MM.1S (cell line): ENCODE measurements at regions not wholly inside any gene's neighbourhood (a gene's known extent, or its start where the extent isn't known, plus 50 kb on each side); places are given as distances from the start of the nearest gene placed in this dataset.
"Not testable (repeated sequence)": the region's sequence is repeated elsewhere in the genome, so short reads cannot be mapped to it uniquely, and the experiment has no call there.

ENCODE experiments used
- DNase-seq: peaks from one replicate; pipeline ENCODE4 v3.0.0-alpha.2; 2015
- H2AFZ ChIP-seq: fragments of 300-600 bp; sonication (generic); 2 replicates; pipeline ENCODE4 v1.6.0; 2016; ENCODE audit warnings: antibody characterized with exemption, low read length
- H3F3A ChIP-seq: fragments of 300-600 bp; sonication (generic); 2 replicates; pipeline ENCODE4 v1.6.1; 2016; ENCODE audit warnings: mild to moderate bottlenecking, antibody characterized with exemption, low read length, moderate library complexity, mixed read lengths; ENCODE audit not compliant: insufficient read depth
- H3K27ac ChIP-seq: fragments of 300-600 bp; sonication (generic); 2 replicates; pipeline ENCODE4 v1.5.1; 2016; ENCODE audit warnings: mild to moderate bottlenecking, low read length
- H3K27me3 ChIP-seq: fragments of 300-600 bp; sonication (generic); replicated peaks from 2 replicates; pipeline ENCODE4 v1.6.0; 2016; ENCODE audit warnings: low read length; ENCODE audit not compliant: insufficient read depth
- H3K36me3 ChIP-seq: fragments of 300-600 bp; sonication (generic); replicated peaks from 2 replicates; pipeline ENCODE4 v1.6.1; 2016; ENCODE audit warnings: mild to moderate bottlenecking, low read length, mixed read lengths; ENCODE audit not compliant: insufficient read depth
- H3K4me1 ChIP-seq: fragments of 300-600 bp; sonication (generic); 2 replicates; pipeline ENCODE4 v1.6.1; 2016; ENCODE audit warnings: low read length, mixed read lengths
- H3K4me2 ChIP-seq: fragments of 300-600 bp; sonication (generic); 2 replicates; pipeline ENCODE4 v1.6.0; 2016; ENCODE audit warnings: low read depth, low read length
- H3K4me3 ChIP-seq: fragments of 300-600 bp; sonication (generic); 2 replicates; pipeline ENCODE4 v1.5.1; 2016; ENCODE audit warnings: low read length, mixed read lengths
- H3K79me2 ChIP-seq: fragments of 300-600 bp; sonication (generic); 2 replicates; pipeline ENCODE4 v1.6.1; 2016; ENCODE audit warnings: mixed run types, low read length, mixed read lengths
- H3K9ac ChIP-seq: fragments of 300-600 bp; sonication (generic); 2 replicates; pipeline ENCODE4 v1.6.1; 2016; ENCODE audit warnings: low read length, mixed read lengths
- H3K9me2 ChIP-seq: fragments of 300-600 bp; sonication (generic); replicated peaks from 2 replicates; pipeline ENCODE4 v1.6.1; 2016; ENCODE audit warnings: mild to moderate bottlenecking, low read length, mixed read lengths; ENCODE audit not compliant: insufficient read depth
- H3K9me3 ChIP-seq: fragments of 300-600 bp; sonication (generic); replicated peaks from 2 replicates; pipeline ENCODE4 v1.6.1; 2016; ENCODE audit warnings: mild to moderate bottlenecking, low read length, mixed read lengths; ENCODE audit not compliant: insufficient read depth
- H4K20me1 ChIP-seq: fragments of 300-600 bp; sonication (generic); 2 replicates; pipeline ENCODE4 v1.6.1; 2016; ENCODE audit warnings: mild to moderate bottlenecking, low read length, moderate library complexity, mixed read lengths; ENCODE audit not compliant: insufficient read depth
- CTCF ChIP-seq: fragments of 300-600 bp; sonication (generic); IDR thresholded peaks from 2 replicates; pipeline ENCODE4 v1.5.1; 2016; ENCODE audit warnings: antibody characterized with exemption, low read length, mixed read lengths
- EZH2 ChIP-seq: fragments of 300-600 bp; sonication (generic); optimal IDR thresholded peaks from 2 replicates; pipeline ENCODE3; 2017; ENCODE audit warnings: low read depth, mild to moderate bottlenecking, antibody characterized with exemption, low read length, mixed read lengths
- EZH2phosphoT487 ChIP-seq: fragments of 300-600 bp; sonication (generic); IDR thresholded peaks from 2 replicates; pipeline ENCODE4 v1.6.1; 2018; ENCODE audit warnings: antibody characterized with exemption, low read length

- DNase-seq, result no peak
- H3K4me3 ChIP-seq, result no peak overlapping the region
- no peak overlapping the region for H3K4me2 ChIP-seq
- H3K27ac ChIP-seq, result peak overlapping the region; percentile 69; the same call in 1 of the 2 replicates
- H3K79me2 ChIP-seq, result no peaks in the 10 kb centered on the region
- no peaks in the 10 kb centered on the region for H3K36me3 ChIP-seq
- TF ChIP-seq EZH2 (no peak), EZH2phosphoT487 (no peak), CTCF (no peak)
- H2AFZ ChIP-seq, result no peak overlapping the region
- no peaks in the 10 kb centered on the region for H3K27me3 ChIP-seq
- H3F3A ChIP-seq, result peaks cover 11% of the 10 kb centered on the region; the same call in 1 of the 2 replicates
- no peaks in the 10 kb centered on the region for H4K20me1 ChIP-seq
- H3K4me1 ChIP-seq, result peaks cover 48% of the 10 kb centered on the region
- H3K9me2 ChIP-seq, result no peaks in the 10 kb centered on the region
- H3K9me3 ChIP-seq, result no peaks in the 10 kb centered on the region
- no peak overlapping the region for H3K9ac ChIP-seq
Measured at GRCh38 chr9:75456698-75457097, 368.4 kb downstream of the OSTF1 start.

- Histone ChIP-seq H3K27me3 (no peaks in the 10 kb centered on the region), H2AFZ (no peak overlapping the region)
Measured at GRCh38 chr9:75457474-75458011, 369.2 kb downstream of the OSTF1 start.

GRCh38 chr9:75459311-75459710, 371.0 kb downstream of the OSTF1 start:
- not testable (repeated sequence) for H3K9ac ChIP-seq, H3K79me2 ChIP-seq, H3K36me3 ChIP-seq, H3K4me3 ChIP-seq, H3K27me3 ChIP-seq, H3K9me2 ChIP-seq, H2AFZ ChIP-seq, H4K20me1 ChIP-seq, H3K9me3 ChIP-seq, H3K4me2 ChIP-seq, H3K27ac ChIP-seq, DNase-seq
- Histone ChIP-seq H3K4me1 (peaks cover 43% of the 10 kb centered on the region), H3F3A (peaks cover 11% of the 10 kb centered on the region; the same call in 1 of the 2 replicates)

More at GRCh38 chr9:75457474-75458011, 369.2 kb downstream of the OSTF1 start:
- Histone ChIP-seq H3K9me3 (no peaks in the 10 kb centered on the region), H3K36me3 (no peaks in the 10 kb centered on the region), H3K79me2 (no peaks in the 10 kb centered on the region), H3K4me3 (no peak overlapping the region), H4K20me1 (no peaks in the 10 kb centered on the region), H3K9me2 (no peaks in the 10 kb centered on the region), H3K9ac (no peak overlapping the region), H3K4me1 (peaks cover 48% of the 10 kb centered on the region), H3F3A (peaks cover 11% of the 10 kb centered on the region; the same call in 1 of the 2 replicates), H3K4me2 (no peak overlapping the region), H3K27ac (no peak overlapping the region)
- no peak for TF ChIP-seq EZH2phosphoT487
- TF ChIP-seq EZH2, result no peak
- no peak for TF ChIP-seq CTCF
- DNase-seq, result no peak

DNA sequence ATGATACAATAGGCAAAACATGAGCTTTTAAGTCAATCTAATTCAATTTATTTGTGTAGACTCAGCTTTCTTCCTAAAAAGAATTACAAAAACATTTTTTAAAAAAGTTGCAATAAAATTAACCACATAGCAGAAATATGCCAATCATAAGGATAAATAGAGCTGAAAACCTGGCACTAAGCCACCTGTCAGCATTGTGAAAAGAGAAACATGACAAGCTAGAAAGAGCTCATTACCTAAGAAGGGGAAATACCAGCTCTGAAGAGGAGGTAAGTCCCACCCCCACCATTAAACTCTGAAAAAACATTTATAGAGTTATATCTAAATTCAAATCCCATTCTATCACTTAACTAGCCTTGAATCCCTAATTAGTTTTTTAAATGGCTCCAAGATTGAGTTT, 372.9 kb downstream of the OSTF1 start:
- Histone ChIP-seq H3K36me3 (no peaks in the 10 kb centered on the region), H3K4me1 (peaks cover 30% of the 10 kb centered on the region), H3K4me3 (no peak overlapping the region), H3F3A (peaks cover 3% of the 10 kb centered on the region; the same call in 1 of the 2 replicates), H3K27me3 (no peaks in the 10 kb centered on the region), H3K79me2 (no peaks in the 10 kb centered on the region), H4K20me1 (no peaks in the 10 kb centered on the region), H3K9ac (no peak overlapping the region), H2AFZ (no peak overlapping the region), H3K9me2 (no peaks in the 10 kb centered on the region), H3K4me2 (no peak overlapping the region; the same call in 1 of the 2 replicates), H3K27ac (peak overlapping the region; percentile 23; the same call in 1 of the 2 replicates), H3K9me3 (no peaks in the 10 kb centered on the region)
- peak; percentile 72 for DNase-seq
- no peak for TF ChIP-seq EZH2
- TF ChIP-seq CTCF, result no peak
- TF ChIP-seq EZH2phosphoT487, result no peak
